ENCODE measurements at regions not wholly inside any gene's neighbourhood (a gene's known extent, or its start where the extent isn't known, plus 50 kb on each side); places are given as distances from the start of the nearest gene placed in this dataset.

GRCh38 chr2:37829202-37829601, 95.9 kb upstream of the RMDN2 start:
- H3K4me3 ChIP-seq = no peak overlapping the region
- no peaks in the 10 kb centered on the region for H3K27me3 ChIP-seq
- H3K27ac ChIP-seq = peak overlapping the region; percentile 28 to 68 (median 31)
- H3K4me1 ChIP-seq = peaks cover 5 to 13% (median 12%) of the 10 kb centered on the region in 4 donors
- whole genome bisulfite sequencing, 2 donors = 35 to 40% methylated on average over 2 to 3 of the region's 3 CpGs
- no peaks in the 10 kb centered on the region for H3K36me3 ChIP-seq
- DNase-seq = peak in 1 of 2 donors; percentile 72
- peak; percentile 66 to 67 for ATAC-seq (ENCODE audit: low FRiP score in 2 of 2)
- TF ChIP-seq POLR2A (IDR thresholded peaks at IDR 0.05) = no peak
- peak in 2 of 4 donors; percentile 23 to 47 for TF ChIP-seq EP300 (IDR thresholded peaks at IDR 0.05)
- TF ChIP-seq, protein P1, sequence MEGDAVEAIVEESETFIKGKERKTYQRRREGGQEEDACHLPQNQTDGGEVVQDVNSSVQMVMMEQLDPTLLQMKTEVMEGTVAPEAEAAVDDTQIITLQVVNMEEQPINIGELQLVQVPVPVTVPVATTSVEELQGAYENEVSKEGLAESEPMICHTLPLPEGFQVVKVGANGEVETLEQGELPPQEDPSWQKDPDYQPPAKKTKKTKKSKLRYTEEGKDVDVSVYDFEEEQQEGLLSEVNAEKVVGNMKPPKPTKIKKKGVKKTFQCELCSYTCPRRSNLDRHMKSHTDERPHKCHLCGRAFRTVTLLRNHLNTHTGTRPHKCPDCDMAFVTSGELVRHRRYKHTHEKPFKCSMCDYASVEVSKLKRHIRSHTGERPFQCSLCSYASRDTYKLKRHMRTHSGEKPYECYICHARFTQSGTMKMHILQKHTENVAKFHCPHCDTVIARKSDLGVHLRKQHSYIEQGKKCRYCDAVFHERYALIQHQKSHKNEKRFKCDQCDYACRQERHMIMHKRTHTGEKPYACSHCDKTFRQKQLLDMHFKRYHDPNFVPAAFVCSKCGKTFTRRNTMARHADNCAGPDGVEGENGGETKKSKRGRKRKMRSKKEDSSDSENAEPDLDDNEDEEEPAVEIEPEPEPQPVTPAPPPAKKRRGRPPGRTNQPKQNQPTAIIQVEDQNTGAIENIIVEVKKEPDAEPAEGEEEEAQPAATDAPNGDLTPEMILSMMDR (IDR thresholded peaks at IDR 0.05) = no peak
- TF ChIP-seq POLR2AphosphoS5 (IDR thresholded peaks at IDR 0.05) = peak; percentile 39 to 46
- no peaks in the 10 kb centered on the region for H3K9me3 ChIP-seq

DNA sequence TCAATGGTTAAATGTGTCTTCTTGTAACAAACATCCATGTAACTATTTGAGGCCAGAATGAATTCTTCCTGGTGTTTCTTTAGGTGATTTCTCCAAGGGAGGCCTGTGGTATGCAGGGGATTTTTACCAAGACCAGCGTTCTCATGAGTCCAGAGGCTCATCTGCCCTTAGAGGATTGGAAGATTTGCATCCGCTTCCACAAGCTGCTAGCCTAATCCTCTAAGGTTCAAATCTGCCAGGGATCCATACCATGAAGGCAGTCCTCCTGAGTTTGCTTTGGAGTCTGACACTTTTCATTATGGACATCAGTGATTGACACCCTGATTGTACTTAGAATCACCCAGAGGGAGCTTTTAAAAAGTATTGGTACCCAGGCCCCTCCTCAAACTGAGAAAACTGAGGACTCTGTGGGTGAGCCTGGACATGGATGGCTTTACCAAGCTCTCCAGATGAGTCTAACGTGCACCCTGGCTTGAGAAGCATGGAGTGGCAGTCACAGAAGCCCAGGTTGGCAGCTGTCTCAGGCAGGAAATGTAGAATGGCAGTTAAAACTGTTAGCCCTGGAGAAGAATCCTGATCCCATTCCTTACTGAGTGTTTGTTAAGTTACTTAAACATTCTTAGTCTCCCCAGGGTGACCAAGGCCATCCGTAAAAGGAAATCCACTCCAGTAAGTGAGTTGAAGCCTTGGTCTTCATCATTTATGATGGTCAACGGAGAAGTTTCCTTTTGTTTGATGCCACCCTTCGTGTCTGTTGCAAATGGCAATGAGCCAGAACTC, 95.3 kb upstream of the RMDN2 start:
- no peaks in the 10 kb centered on the region for H3K9me3 ChIP-seq
- H3K27me3 ChIP-seq = no peaks in the 10 kb centered on the region
- H3K36me3 ChIP-seq = no peaks in the 10 kb centered on the region
- H3K4me3 ChIP-seq = no peak overlapping the region
- ATAC-seq (ENCODE audit: low FRiP score in 2 of 2) (no peak), DNase-seq (no peak)
- H3K4me1 ChIP-seq = peaks cover 5 to 13% (median 12%) of the 10 kb centered on the region in 4 donors
- WGBS, 2 donors = 38 to 57% methylated on average over 6 of the region's 6 CpGs
- TF ChIP-seq, protein P1 (IDR thresholded peaks at IDR 0.05) = no peak
- TF ChIP-seq POLR2A (IDR thresholded peaks at IDR 0.05) (no peak), EP300 (IDR thresholded peaks at IDR 0.05) (no peak), POLR2AphosphoS5 (IDR thresholded peaks at IDR 0.05) (no peak)
- peak overlapping the region in 3 of 4 donors; percentile 28 to 68 (median 28) for H3K27ac ChIP-seq

- Histone ChIP-seq H3K27me3 (no peaks in the 10 kb centered on the region), H3K36me3 (no peaks in the 10 kb centered on the region), H3K4me3 (no peak overlapping the region), H3K9me3 (no peaks in the 10 kb centered on the region), H3K4me1 (peaks cover 5 to 13% (median 12%) of the 10 kb centered on the region in 4 donors), H3K27ac (no peak overlapping the region)
- ATAC-seq (ENCODE audit: low FRiP score in 2 of 2) (no peak), DNase-seq (no peak)
- 88 to 96% methylated on average over 2 of the region's 2 CpGs for WGBS, 2 donors
- TF ChIP-seq POLR2A (IDR thresholded peaks at IDR 0.05) (no peak), EP300 (IDR thresholded peaks at IDR 0.05) (no peak), POLR2AphosphoS5 (IDR thresholded peaks at IDR 0.05) (no peak)
- TF ChIP-seq, protein P1 (IDR thresholded peaks at IDR 0.05) = no peak
Observed at GRCh38 chr2:37830636-37831035, 94.5 kb upstream of the RMDN2 start.

GRCh38 chr2:37831081-37831780, 93.9 kb upstream of the RMDN2 start:
- Histone ChIP-seq H3K27ac (no peak overlapping the region), H3K4me1 (peaks cover 5 to 13% (median 12%) of the 10 kb centered on the region in 4 donors), H3K36me3 (no peaks in the 10 kb centered on the region), H3K9me3 (no peaks in the 10 kb centered on the region), H3K4me3 (no peak overlapping the region), H3K27me3 (no peaks in the 10 kb centered on the region)
- TF ChIP-seq POLR2A (IDR thresholded peaks at IDR 0.05) (no peak), POLR2AphosphoS5 (IDR thresholded peaks at IDR 0.05) (no peak), EP300 (IDR thresholded peaks at IDR 0.05) (no peak)
- TF ChIP-seq, protein P1 (IDR thresholded peaks at IDR 0.05) = no peak
- ATAC-seq (ENCODE audit: low FRiP score in 2 of 2) = no peak
- no peak for DNase-seq
- WGBS, 2 donors = 81 to 92% methylated on average over 5 of the region's 5 CpGs
